IMR-90 (cell line): ENCODE measurements at regions not wholly inside any gene's neighbourhood (a gene's known extent, or its start where the extent isn't known, plus 50 kb on each side); places are given as distances from the start of the nearest gene placed in this dataset.

Experiments used
- ATAC-seq: fragments of 200-7000 bp; cut with Tn5 transposase; 2 replicates; pipeline ENCODE4 v1.9.1; 2020; ENCODE audit warnings: low read depth, mild to moderate bottlenecking, moderate library complexity
- BruUV-seq: library from RNA; stranded (reverse); fragments of 400-500 nt; replicated peaks from 2 replicates; lab custom pipeline; 2021; lab: Mats Ljungman, UMichigan
- CTCF ChIA-PET: fragments of 300-600 bp; formaldehyde crosslinking; extraction: SDS; loops from one replicate; lab custom pipeline; 2021; ENCODE audit warnings: antibody characterized with exemption; lab: Yijun Ruan, JAX
- POLR2A ChIA-PET: fragments of 300-600 bp; sonication (Branson Sonifier 250); formaldehyde crosslinking; loops from one replicate; lab custom pipeline; 2022; ENCODE audit warnings: antibody characterized with exemption; ENCODE audit not compliant: unreplicated experiment; lab: Charles Lee
- DNase-seq: peaks from one replicate; pipeline ENCODE4 v3.0.0; 2013
- H2AFZ ChIP-seq: replicated peaks from 2 replicates; pipeline ENCODE3; 2013; ENCODE audit warnings: low read length, mild to moderate bottlenecking; ENCODE audit not compliant: poor library complexity
- H2AK5ac ChIP-seq: 2 replicates; pipeline ENCODE4 v1.6.1; 2013; ENCODE audit warnings: low read depth, low read length, inconsistent platforms
- H2AK9ac ChIP-seq: replicated peaks from 2 replicates; pipeline ENCODE3; 2013; ENCODE audit warnings: mild to moderate bottlenecking, low read depth, low read length, moderate library complexity; ENCODE audit not compliant: poor library complexity
- H2BK120ac ChIP-seq: 2 replicates; pipeline ENCODE4 v1.6.1; 2013; ENCODE audit warnings: low read depth, low read length, inconsistent platforms
- H2BK15ac ChIP-seq: 3 replicates; pipeline ENCODE4 v1.6.1; 2013; ENCODE audit warnings: low read depth, low read length, inconsistent platforms
- H2BK20ac ChIP-seq: 2 replicates; pipeline ENCODE4 v1.6.1; 2013; ENCODE audit warnings: low read depth, mild to moderate bottlenecking, inconsistent platforms, low read length, moderate library complexity
- H2BK5ac ChIP-seq: 2 replicates; pipeline ENCODE4 v1.6.1; 2013; ENCODE audit warnings: mild to moderate bottlenecking, low read depth, low read length, inconsistent platforms; ENCODE audit not compliant: poor library complexity, severe bottlenecking
- H3K14ac ChIP-seq: replicated peaks from 2 replicates; pipeline ENCODE4 v1.6.1; 2013; ENCODE audit warnings: low read depth, low read length, inconsistent platforms
- H3K18ac ChIP-seq: 2 replicates; pipeline ENCODE4 v1.6.1; 2013; ENCODE audit warnings: low read depth, low read length, control low read depth
- H3K23ac ChIP-seq: 2 replicates; pipeline ENCODE4 v1.6.1; 2013; ENCODE audit warnings: low read depth, low read length, inconsistent platforms
- H3K27ac ChIP-seq: 2 replicates; pipeline ENCODE4 v1.5.1; 2013; ENCODE audit warnings: mild to moderate bottlenecking, control low read depth, low read length; ENCODE audit not compliant: insufficient read depth
- H3K27me3 ChIP-seq: 2 replicates; pipeline ENCODE4 v1.6.1; 2013; ENCODE audit warnings: low read length; ENCODE audit not compliant: control insufficient read depth, insufficient read depth
- H3K36me3 ChIP-seq: 2 replicates; pipeline ENCODE4 v1.6.1; 2013; ENCODE audit warnings: low read length, mixed read lengths; ENCODE audit not compliant: control insufficient read depth, insufficient read depth
- H3K4ac ChIP-seq: 2 replicates; pipeline ENCODE4 v1.6.1; 2013; ENCODE audit warnings: low read depth, low read length, inconsistent platforms
- H3K4me1 ChIP-seq: 2 replicates; pipeline ENCODE4 v1.6.1; 2013; ENCODE audit warnings: low read length, mixed read lengths; ENCODE audit not compliant: control insufficient read depth, insufficient read depth
- H3K4me2 ChIP-seq: 2 replicates; pipeline ENCODE4 v1.6.1; 2013; ENCODE audit warnings: low read depth, mild to moderate bottlenecking, control low read depth, low read length, moderate library complexity
- H3K4me3 ChIP-seq: 2 replicates; pipeline ENCODE4 v1.5.1; 2013; ENCODE audit warnings: low read depth, mild to moderate bottlenecking, control low read depth, low read length, moderate library complexity; ENCODE audit not compliant: insufficient read depth
- H3K56ac ChIP-seq: 2 replicates; pipeline ENCODE4 v1.6.1; 2013; ENCODE audit warnings: low read length, inconsistent platforms; ENCODE audit not compliant: insufficient read depth; ENCODE audit errors: extremely low read depth
- H3K79me1 ChIP-seq, 2 experiments: 2 replicates each; pipeline ENCODE4 v1.6.1; 2013; ENCODE audit warnings: low read length in 2 of 2, inconsistent platforms in 1 of 2, low read depth in 1 of 2
- H3K9ac ChIP-seq: 2 replicates; pipeline ENCODE4 v1.6.1; 2013; ENCODE audit warnings: low read depth, low read length, control low read depth
- H3K9me1 ChIP-seq: 2 replicates; pipeline ENCODE4 v1.6.1; 2013; ENCODE audit warnings: low read length, inconsistent platforms; ENCODE audit not compliant: insufficient read depth
- H3K9me3 ChIP-seq: 2 replicates; pipeline ENCODE4 v1.6.1; 2013; ENCODE audit warnings: low read length; ENCODE audit not compliant: control insufficient read depth, insufficient read depth
- H4K20me1 ChIP-seq: 2 replicates; pipeline ENCODE4 v1.6.1; 2013; ENCODE audit warnings: low read length, inconsistent platforms; ENCODE audit not compliant: insufficient read depth
- H4K5ac ChIP-seq: 2 replicates; pipeline ENCODE4 v1.6.1; 2013; ENCODE audit warnings: mild to moderate bottlenecking, low read depth, low read length, control low read depth
- H4K8ac ChIP-seq, 2 experiments: 2 replicates each; pipeline ENCODE4 v1.6.1; 2013; ENCODE audit warnings: low read depth in 2 of 2, low read length in 2 of 2, control low read depth in 1 of 2, inconsistent platforms in 1 of 2
- H4K91ac ChIP-seq: 2 replicates; pipeline ENCODE4 v1.6.1; 2013; ENCODE audit warnings: low read depth, low read length, inconsistent platforms; ENCODE audit not compliant: insufficient read depth
- BHLHE40 ChIP-seq: fragments of 150-350 bp; IDR thresholded peaks from 2 replicates; pipeline ENCODE4 v1.6.1; 2016; ENCODE audit warnings: mild to moderate bottlenecking, low read depth, low read length
- CEBPB ChIP-seq: IDR thresholded peaks from 2 replicates; pipeline ENCODE4 v1.6.1; 2012; ENCODE audit warnings: low read depth, low read length, improper control_type of control experiment
- CHD1 ChIP-seq: IDR thresholded peaks from 2 replicates; pipeline ENCODE4 v1.6.1; 2012; ENCODE audit warnings: low read depth, low read length, improper control_type of control experiment
- FOS ChIP-seq: fragments of 150-350 bp; IDR thresholded peaks from 2 replicates; pipeline ENCODE4 v1.6.1; 2016; ENCODE audit warnings: low read depth, low read length
- MAFK ChIP-seq: IDR thresholded peaks from 2 replicates; pipeline ENCODE4 v1.6.1; 2012; ENCODE audit warnings: low read depth, low read length, improper control_type of control experiment
- MAZ ChIP-seq: IDR thresholded peaks from 2 replicates; pipeline ENCODE4 v1.6.1; 2012; ENCODE audit warnings: low read depth, mild to moderate bottlenecking, low read length, improper control_type of control experiment, moderate library complexity, borderline replicate concordance
- MXI1 ChIP-seq: IDR thresholded peaks from 2 replicates; pipeline ENCODE4 v1.6.1; 2012; ENCODE audit warnings: low read depth, mild to moderate bottlenecking, low read length, moderate library complexity, borderline replicate concordance
- NFE2L2 ChIP-seq: fragments of 150-350 bp; IDR thresholded peaks from 2 replicates; pipeline ENCODE4 v1.6.1; 2016; ENCODE audit warnings: low read depth, mild to moderate bottlenecking, low read length
- POLR2A ChIP-seq: IDR thresholded peaks from 2 replicates; pipeline ENCODE4 v1.6.1; 2012; ENCODE audit warnings: mild to moderate bottlenecking, low read depth, low read length
- RAD21 ChIP-seq: IDR thresholded peaks from 2 replicates; pipeline ENCODE4 v1.6.1; 2012; ENCODE audit warnings: low read length, improper control_type of control experiment
- RCOR1 ChIP-seq: IDR thresholded peaks from 2 replicates; pipeline ENCODE4 v1.6.1; 2012; ENCODE audit warnings: mild to moderate bottlenecking, low read length, improper control_type of control experiment; ENCODE audit not compliant: insufficient replicate concordance
- RFX5 ChIP-seq: IDR thresholded peaks from 2 replicates; pipeline ENCODE4 v1.8.0; 2012; ENCODE audit warnings: low read depth, mild to moderate bottlenecking, low read length, moderate library complexity
- SMC3 ChIP-seq: fragments of 150-350 bp; IDR thresholded peaks from 2 replicates; pipeline ENCODE4 v1.6.1; 2016; ENCODE audit warnings: low read depth, mild to moderate bottlenecking, antibody characterized with exemption, low read length, moderate library complexity
- WGBS, 2 experiments: methylation state at CpG; one replicate each; pipeline versions ENCODE4 v1.1.5 to v1.1.7; 2013; ENCODE audit warnings: missing lambda C conversion rate in 2 of 2; ENCODE audit not compliant: insufficient read length in 1 of 2; ENCODE audit errors: extremely low coverage in 2 of 2; 5-methylcytosine and 5-hydroxymethylcytosine counted together
- dilution Hi-C: fragments of 300-500 bp; cut with HindIII; formaldehyde crosslinking; loops from one replicate; pipeline ENCODE4 v1.14.3; 2018; ENCODE audit warnings: low sequenced_read_pairs; ENCODE audit not compliant: unreplicated experiment
- in situ Hi-C: fragments of 300-500 bp; cut with MboI; formaldehyde crosslinking; loops from 3 replicates; pipeline ENCODE4 v1.14.3; 2019; ENCODE audit warnings: low sequenced_read_pairs, inconsistent platforms, mixed read lengths
- intact Hi-C: fragments of 100-400 bp; cut with micrococcal nuclease; formaldehyde crosslinking; loops from 2 replicates; pipeline ENCODE4 v1.10.0; 2022
- TF ChIP-seq, protein P1 (sequence below): conservative IDR thresholded peaks from 2 replicates; pipeline ENCODE4 v1.5.1; 2012; ENCODE audit warnings: mild to moderate bottlenecking, low read depth, low read length, improper control_type of control experiment
- TF ChIP-seq, protein P2 (sequence below): fragments of 150-350 bp; IDR thresholded peaks from 2 replicates; pipeline ENCODE4 v1.6.1; 2016; ENCODE audit warnings: low read depth, mild to moderate bottlenecking, low read length, moderate library complexity, borderline replicate concordance
- TF ChIP-seq, protein P3 (sequence below): fragments of 150-350 bp; IDR thresholded peaks from 2 replicates; pipeline ENCODE4 v1.6.1; 2017; ENCODE audit warnings: mild to moderate bottlenecking, antibody characterized with exemption, low read length, low read depth

DNA sequence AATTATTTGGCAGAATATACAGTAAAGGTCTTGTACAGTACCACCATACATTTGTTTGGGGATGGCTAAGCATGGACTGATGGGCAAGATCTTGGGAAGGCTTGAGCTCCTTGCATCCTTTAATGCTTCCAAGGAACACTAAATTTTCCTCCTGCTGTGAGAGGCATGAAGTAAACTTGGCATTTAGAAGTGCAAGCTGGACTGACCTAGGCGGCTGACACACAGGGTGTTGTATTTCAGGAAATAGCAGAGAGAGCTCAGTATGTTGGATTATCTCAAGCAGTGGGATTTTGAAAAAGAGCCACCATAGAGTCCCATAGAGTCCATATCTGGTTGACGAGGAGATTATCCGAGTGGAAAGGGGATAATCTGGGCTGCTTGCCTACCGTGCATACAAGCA lies 2137.1 kb downstream of the TP53TG3F start:
- no peak overlapping the region for H3K56ac ChIP-seq
- BruUV-seq, result no TSS peak
- POLR2A ChIA-PET, result no interaction called here

More for the DNA sequence above, 2137.1 kb downstream of the TP53TG3F start:
- Histone ChIP-seq H3K9ac (no peak overlapping the region), H2BK20ac (no peak overlapping the region), H3K4me3 (no peak overlapping the region), H3K23ac (no peak overlapping the region), H3K27ac (no peak overlapping the region), H3K9me3 (peaks cover 16% of the 10 kb centered on the region), H4K5ac (no peak overlapping the region), H3K4ac (no peak overlapping the region), H3K9me1 (no peaks in the 10 kb centered on the region), H2AK9ac (no peak overlapping the region), H3K36me3 (no peaks in the 10 kb centered on the region), H3K18ac (no peak overlapping the region), H3K79me1 (no peaks in the 10 kb centered on the region), H2BK120ac (no peak overlapping the region), H4K91ac (no peak overlapping the region), H3K4me1 (no peaks in the 10 kb centered on the region), H3K27me3 (no peaks in the 10 kb centered on the region), H4K8ac (no peak overlapping the region), H4K20me1 (no peaks in the 10 kb centered on the region), H2AK5ac (no peak overlapping the region), H3K4me2 (no peak overlapping the region), H3K14ac (no peak overlapping the region), H2BK5ac (no peak overlapping the region), H2BK15ac (no peak overlapping the region), H2AFZ (no peak overlapping the region)
- TF ChIP-seq, protein P1, sequence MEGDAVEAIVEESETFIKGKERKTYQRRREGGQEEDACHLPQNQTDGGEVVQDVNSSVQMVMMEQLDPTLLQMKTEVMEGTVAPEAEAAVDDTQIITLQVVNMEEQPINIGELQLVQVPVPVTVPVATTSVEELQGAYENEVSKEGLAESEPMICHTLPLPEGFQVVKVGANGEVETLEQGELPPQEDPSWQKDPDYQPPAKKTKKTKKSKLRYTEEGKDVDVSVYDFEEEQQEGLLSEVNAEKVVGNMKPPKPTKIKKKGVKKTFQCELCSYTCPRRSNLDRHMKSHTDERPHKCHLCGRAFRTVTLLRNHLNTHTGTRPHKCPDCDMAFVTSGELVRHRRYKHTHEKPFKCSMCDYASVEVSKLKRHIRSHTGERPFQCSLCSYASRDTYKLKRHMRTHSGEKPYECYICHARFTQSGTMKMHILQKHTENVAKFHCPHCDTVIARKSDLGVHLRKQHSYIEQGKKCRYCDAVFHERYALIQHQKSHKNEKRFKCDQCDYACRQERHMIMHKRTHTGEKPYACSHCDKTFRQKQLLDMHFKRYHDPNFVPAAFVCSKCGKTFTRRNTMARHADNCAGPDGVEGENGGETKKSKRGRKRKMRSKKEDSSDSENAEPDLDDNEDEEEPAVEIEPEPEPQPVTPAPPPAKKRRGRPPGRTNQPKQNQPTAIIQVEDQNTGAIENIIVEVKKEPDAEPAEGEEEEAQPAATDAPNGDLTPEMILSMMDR, result no peak
- TF ChIP-seq MXI1, result no peak
- no peak for TF ChIP-seq CHD1
- no peak for TF ChIP-seq FOS
- no peak for TF ChIP-seq CEBPB
- TF ChIP-seq, protein P2, sequence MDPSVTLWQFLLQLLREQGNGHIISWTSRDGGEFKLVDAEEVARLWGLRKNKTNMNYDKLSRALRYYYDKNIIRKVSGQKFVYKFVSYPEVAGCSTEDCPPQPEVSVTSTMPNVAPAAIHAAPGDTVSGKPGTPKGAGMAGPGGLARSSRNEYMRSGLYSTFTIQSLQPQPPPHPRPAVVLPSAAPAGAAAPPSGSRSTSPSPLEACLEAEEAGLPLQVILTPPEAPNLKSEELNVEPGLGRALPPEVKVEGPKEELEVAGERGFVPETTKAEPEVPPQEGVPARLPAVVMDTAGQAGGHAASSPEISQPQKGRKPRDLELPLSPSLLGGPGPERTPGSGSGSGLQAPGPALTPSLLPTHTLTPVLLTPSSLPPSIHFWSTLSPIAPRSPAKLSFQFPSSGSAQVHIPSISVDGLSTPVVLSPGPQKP, result no peak
- no peak for TF ChIP-seq RCOR1
- no peak for TF ChIP-seq RAD21
- no peak for TF ChIP-seq MAFK
- no peak for TF ChIP-seq MAZ
- no peak for TF ChIP-seq NFE2L2
- no peak for TF ChIP-seq RFX5
- no peak for TF ChIP-seq POLR2A
- TF ChIP-seq, protein P3, sequence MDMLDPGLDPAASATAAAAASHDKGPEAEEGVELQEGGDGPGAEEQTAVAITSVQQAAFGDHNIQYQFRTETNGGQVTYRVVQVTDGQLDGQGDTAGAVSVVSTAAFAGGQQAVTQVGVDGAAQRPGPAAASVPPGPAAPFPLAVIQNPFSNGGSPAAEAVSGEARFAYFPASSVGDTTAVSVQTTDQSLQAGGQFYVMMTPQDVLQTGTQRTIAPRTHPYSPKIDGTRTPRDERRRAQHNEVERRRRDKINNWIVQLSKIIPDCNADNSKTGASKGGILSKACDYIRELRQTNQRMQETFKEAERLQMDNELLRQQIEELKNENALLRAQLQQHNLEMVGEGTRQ, result no peak
- no peak for TF ChIP-seq SMC3
- TF ChIP-seq BHLHE40, result no peak
- ATAC-seq (no peak), DNase-seq (no peak)
- WGBS, 2 experiments, result 40% methylated on average over 1 of the region's 4 CpGs; no CpG with 5 or more reads in 1 of the 2 experiments
- intact Hi-C loops (no loop called here), dilution Hi-C loops (no loop called here), in situ Hi-C loops (no loop called here)
- CTCF ChIA-PET, result no interaction called here
